GM18498 (cell line): ENCODE measurements at regions not wholly inside any gene's neighbourhood (a gene's known extent, or its start where the extent isn't known, plus 50 kb on each side); places are given as distances from the start of the nearest gene placed in this dataset.
"Not testable (repeated sequence)": the region's sequence is repeated elsewhere in the genome, so short reads cannot be mapped to it uniquely, and the experiment has no call there.

Experiments used
- ATAC-seq: cut with Tn5 transposase; IDR thresholded peaks from one replicate; pipeline ENCODE4 v1.9.1; 2021; ENCODE audit warnings: mild to moderate bottlenecking, moderate library complexity; ENCODE audit not compliant: unreplicated experiment

DNA sequence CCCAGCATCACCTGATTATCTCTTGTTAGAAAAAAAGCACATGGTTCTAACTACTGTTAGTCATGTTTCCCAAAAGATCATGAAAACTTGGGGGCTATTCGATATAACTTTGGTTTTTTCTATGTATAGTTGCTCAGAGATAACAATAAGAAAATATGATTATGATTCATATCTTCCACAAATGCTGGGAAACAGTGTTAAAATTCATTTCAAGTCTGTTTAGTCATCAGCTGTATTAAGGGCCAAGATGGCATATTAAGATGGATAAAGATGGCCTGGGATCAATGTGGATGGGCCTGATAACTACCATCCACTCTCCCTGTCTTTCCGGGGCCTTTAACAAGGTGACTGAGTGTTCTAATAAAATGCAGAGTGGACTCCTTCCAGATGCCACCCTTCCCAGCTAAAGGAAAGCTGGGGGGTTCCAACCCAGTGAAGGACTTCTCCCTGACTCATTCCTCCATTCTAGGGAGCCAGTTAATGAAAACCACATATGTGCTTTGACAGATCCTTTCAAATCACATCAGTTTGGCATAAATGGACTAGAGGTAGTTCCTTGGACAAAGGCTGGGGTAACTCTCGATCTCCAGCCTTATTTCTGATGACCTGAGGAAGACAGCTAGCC is 221.6 kb downstream of the VAPA start:
- ATAC-seq, result no peak

DNA sequence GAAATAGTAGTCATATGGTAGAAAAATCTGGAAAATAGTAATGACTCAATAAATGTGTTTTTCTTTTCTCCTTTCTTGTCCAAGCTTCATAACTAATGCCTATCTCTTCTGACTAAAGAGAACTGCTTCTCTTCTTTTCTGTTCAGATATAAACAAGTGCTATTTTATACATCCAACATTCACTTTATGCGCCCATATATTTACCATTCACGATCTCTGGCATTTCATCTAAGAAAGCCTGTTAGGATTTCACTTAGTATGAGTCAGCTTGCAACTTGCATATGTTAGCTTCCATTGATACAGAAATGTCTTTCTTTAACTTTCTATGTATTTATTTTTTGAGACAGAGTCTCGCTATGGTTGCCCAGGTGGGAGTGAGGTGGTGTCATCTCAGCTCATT is 224.9 kb downstream of the VAPA start:
- no peak for ATAC-seq

DNA sequence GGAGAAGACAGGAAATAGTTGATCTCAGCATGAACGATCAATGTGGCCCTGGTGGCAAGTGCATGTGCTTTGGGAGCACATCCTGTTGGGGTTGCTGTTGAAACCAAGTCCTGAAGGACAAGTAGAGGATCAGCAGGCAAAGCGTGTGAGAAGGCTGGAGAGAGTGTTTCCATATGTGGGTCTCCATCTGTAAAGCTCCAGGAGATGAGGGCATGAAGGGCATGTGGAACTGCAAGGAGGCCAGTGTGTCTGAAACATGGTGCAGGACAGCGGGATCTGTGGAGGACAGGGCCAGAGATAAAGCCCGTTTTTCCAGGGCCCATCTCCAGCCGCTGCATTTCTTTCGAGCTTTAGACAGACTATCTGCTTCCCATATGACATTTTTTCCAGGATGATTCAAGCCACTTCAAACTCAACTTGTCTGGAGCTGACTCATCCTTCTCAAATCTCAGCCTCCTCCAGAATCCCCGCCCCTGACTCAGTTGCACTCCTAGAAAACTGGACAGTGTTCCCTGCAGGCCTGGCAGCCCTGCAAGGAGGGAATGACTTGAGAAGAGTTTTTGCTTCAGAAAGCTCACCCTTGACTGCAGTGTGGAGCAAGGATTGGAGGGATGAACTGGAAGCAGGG is 226.1 kb downstream of the VAPA start:
- no peak for ATAC-seq

DNA sequence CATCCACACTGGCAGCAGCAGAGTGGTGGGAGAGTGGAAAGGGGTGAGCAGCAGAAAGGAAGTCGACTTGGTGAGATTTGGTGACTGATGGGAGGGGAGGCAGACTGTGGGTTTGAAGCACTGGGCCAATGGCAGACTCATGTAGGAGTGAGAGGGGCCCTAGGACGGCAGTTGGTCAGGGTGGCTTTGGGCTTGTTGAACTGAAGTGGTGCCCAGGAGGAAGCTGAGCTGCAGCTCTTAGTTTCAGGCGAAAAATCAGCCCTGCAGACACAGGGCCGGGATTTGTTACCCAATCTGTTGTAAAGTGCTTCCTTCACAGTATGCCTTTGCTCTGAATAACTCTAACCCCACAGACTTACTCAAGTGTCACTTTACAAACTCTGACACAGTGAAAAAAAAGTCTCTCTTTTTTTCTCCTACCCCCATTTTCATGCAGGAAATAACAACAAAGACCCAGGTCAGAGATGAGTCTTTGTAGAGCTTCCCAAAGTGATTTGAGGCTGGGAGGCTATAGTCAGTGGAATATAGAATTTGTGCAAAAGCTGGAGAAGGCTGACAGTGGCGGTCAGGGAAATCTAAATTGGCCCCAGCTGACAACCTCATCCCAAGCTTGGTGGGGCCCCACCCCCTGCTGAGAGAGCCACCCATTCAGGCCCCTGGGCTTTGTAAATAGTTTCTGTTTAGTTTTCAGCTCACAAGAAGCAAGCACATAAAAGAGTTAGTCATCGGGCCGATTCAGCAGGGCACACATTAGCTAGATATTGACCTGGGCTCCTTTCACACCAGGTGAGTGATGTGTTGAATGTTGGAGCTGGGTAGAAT is 226.9 kb downstream of the VAPA start:
- ATAC-seq, result no peak

DNA sequence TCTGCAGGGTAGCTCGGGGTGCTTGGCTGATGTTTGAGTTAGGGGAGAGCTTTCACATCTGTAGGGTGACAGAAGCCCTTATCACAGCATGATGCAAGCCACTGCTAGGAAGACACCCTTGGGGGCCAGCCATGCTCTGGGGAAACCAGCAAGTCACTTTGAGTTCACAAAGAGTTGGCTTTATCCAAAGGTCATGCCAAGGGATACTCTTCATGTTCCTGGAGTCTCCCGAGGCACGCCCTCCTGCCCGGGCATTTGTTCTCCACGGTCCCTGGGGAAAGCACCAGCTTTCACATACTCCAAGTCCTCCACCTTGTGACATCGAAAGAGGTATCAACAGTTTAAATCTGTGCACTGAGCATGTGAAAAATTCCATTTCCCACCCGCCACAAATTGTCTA is 227.7 kb downstream of the VAPA start:
- ATAC-seq, result no peak

DNA sequence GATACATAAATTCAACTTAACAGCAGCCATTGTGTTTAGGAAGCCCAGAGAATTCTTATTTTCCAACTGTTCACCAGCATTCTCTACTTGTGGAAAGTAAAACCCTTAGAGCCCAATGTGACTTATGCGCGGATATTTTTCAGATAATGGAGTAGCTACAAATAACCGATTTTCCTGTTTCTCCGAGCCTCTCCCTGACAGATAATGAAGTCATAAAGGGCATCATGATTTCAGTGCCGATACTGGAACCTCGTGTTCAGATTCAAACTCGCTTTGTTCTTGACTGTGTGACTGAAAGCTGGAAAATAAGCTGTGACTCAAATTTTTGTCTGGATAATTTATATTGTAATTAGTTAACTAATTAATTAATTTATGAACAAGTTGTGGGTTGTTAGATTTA is 228.2 kb downstream of the VAPA start:
- ATAC-seq, result no peak

DNA sequence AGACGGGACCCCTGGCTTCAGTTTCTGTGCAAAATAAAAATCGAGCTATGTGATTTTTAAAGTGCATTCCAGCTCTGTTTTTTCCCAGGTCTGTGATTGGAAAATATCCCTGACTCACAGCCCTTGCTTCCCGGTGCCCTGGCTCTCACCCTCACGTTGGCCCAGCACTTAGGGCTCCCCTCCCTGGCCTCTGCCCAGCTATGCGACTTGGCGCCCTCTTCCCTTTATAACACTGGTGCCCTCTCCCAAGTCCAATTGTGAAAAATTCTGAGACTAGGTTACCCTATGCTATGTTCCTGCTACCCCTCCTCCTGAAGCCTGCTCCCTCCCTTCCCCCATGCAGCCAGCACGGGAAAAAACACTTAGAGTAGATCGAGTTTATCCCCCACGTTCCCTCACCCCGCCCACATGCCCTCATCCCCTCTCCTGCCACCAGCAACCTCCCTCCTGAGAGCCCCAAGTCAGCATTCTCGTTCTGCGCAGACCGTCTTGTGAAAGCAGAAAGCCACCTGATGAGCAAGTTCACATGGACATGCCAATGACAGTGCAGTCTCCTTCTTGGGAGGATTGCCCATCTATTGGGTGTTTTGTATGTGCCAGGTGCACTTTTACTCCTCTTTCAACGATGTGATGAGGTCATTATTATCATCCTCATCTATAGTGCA is 228.8 kb downstream of the VAPA start:
- ATAC-seq, result no peak

DNA sequence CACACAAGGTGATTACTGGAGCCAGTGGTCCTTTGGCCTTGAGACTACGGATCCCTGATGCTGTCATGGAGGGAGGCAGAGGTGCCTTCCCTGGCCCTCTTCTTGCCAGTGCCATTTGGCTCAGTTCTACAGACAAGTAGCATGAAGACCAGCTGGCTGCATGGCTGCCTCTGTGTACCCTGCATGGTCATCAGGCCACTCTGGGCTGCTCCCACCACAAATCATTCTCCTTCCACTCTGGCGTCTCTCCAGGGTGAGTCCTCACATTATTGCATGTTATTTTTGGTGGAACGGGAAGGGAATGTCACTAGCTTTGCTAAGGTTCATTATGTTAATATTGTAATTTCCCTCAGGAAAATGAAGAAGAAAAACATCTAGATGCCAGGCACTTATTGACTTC is 229.8 kb downstream of the VAPA start:
- no peak for ATAC-seq

DNA sequence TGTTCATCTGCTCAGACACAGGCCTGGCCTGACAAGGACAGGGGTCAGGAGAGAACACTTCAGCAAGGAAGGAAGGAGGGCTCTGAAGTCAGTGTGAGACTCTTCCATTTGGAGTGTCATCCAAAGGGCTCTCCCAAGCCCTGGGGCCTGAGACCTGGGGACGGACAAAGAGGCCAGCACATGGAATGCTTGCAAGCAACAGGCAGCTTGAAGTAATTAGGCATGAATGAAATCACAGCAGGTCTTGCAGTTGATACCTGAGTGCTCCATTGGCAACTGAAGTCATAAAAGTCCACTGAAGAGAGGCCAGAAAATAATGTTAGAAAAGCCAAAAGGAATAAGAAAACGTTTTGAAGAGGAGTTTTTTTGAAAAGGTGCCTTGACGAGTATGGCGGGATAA is 231.7 kb downstream of the VAPA start:
- no peak for ATAC-seq

DNA sequence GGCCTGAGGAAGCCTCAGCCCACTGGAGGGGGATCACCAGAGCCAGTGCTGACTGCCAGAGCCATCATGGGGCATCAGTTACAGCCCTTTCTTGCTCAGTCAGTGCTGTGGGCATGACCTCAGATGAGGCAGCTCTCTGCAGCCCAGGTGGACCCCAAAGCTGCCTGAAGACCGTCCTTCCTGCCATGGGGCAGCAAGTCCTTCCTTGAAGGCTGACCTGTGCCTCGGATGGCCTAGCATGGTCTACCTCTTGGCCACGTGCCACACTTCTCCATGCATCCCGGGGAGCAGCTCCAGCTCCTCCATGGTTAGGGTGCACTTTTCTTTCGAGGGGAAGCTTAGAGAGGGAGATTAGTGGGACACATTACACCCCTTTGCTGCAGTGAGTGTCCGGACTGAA is 233.4 kb downstream of the VAPA start:
- ATAC-seq, result no peak

DNA sequence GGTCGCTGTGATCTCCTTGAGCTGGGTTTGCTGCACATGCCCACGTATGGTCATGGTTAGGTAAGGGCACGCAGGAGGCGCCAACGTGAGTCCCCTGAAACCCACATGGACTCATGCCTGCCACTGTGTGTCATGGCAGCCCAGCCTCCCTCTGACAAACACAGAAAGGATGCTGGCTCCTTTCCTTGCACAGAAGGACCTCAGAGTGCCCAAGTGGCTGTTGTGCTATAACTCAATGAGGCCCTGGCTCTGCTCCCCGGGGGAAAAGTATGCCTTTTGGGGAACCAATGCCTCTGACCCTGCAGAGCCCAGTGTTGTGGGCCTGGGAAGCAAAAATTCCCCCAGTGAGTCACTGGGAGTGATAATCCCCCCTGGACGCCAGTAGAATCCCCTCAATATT is 233.9 kb downstream of the VAPA start:
- ATAC-seq, result no peak

DNA sequence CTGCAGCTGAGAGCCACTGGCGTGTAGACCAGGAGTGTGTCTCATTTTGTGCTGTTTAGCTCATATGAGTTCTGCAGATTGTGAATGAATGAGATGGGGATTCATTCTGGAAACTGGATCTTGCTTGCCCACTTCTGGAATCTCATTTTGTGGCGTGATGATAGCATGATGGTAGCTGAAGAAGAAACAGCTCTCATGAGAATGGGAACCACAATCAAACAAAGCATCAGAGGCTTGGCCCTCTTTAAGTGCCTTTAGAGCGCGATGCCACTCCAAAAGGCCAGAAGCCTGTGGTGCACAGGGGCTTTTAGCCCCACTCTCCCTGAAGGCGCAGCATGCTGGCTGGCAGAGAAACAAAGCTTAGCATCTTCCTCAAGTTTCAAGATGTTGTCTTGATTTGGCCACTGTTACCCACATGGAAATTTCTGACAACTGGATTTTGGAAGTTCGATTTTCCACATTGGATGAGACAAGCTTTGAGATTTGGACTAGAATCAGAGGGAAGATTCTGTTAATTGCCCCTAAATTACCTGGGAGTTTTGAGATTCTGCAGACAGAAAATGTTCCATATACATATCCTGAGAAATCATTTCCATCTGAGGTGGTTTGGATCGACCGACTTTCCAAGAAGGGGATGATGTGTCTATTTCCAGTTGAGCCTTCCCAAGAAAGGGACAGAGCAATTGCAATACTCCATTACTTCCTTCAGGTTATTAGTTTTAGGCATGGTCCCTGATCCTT is 234.5 kb downstream of the VAPA start:
- no peak for ATAC-seq

DNA sequence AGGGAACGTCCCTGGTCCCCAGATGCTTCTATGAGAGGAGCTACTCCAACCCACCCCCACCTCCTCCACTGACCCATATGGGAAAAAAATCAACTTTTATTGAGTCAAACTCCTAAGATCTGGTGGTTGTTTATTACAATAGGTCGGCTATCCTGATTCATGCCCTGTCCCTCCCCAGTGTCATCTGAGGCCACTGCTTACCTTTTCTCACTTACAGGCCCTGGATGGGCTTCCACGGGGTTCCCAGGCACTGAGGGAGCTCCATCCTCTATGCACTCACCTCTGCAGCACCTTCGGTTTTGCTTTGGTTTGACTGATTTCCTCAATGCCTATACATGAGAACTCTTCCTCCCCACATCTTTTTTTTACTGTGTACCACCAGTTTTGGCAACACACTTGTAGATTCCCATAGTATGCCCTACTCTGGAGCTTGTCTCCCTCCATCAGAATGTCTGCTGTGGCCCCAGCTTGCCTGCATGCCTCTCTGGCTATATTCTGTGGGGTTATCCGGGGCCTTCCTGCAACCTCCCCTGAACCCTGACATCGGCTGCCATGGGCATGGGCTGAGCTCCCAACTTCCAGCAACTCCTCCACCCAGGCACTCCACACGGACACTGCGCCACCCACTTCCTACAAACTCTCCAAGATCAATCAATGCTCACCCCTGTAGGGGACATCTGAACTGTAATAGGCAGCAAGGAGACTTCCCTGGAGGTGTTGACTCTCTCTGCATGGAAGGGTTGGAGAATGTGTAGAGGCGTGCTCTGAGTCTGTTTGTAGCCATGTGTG is 236.1 kb downstream of the VAPA start:
- no peak for ATAC-seq

DNA sequence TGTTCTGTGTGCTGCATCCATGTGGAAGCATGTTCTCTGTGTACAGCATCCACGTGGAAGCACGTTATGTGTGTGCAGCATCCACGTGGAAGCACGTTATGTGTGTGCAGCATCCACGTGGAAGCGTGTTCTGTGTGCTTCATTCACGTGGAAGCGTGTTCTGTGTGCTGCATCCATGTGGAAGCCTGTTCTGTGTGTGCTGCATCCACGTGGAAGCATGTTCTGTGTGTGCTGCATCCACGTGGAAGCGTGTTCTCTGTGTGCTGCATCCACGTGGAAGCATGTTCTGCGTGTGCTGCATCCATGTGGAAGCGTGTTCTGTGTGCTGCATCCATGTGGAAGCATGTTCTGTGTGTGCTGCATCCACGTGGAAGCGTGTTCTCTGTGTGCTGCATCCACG is 236.8 kb downstream of the VAPA start:
- not testable (repeated sequence) for ATAC-seq

DNA sequence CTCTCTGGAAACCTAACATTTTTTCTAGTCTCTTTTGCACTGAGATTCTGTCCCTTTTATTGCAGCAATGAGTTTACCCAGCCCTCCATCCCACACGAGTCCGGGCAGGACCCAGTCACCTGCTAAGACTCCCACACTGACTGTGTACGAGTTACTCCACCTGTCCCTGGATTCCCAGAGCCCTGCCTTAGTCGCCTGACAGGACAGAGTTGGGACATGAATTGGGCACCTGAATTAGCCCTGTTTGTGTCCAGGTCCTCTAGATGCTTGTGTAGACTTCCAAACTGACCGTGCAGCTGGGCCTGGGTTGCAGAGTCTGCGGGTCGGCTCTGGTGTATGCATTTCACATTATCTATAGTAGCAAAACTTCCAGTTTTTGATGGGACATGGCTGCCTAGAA is 238.7 kb downstream of the VAPA start:
- ATAC-seq, result no peak

DNA sequence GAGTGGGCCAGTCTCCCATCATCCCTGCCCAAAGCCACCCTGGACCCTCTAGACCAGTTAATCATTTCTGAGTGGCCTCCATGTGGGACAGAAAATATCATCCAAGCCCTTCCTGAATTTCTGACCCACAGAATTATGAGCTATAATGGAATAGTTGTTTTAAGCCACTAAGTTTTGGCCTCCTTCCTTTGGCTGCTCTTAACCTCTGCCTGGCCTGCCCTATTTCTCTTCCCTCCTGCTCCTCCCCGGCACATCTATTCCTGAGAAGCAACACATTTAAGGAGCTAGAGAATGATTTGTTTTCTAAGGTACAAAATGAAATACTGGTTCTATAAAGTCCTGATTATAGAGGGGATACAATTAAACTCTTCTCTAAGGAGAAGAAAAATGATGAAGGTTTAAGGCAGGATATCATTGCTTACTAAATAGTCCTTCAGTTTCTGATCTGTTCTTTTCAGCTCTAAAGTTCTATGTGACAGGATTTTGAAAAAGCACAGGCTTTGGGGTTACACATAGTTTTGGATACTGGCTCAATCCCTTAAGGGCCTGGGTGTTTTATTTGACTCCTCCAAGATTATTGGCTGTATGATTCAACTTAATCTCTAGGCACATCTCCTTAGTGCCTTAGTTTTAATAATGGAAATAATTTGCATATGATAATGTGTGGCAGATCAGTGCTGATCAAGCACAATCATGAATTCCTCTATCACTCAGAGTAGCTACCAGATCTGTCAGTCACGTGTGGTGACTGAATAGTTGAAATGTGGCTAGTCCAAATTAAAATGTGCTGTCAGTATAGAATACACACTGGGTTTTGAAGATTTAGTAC is 240.3 kb downstream of the VAPA start:
- ATAC-seq, result no peak

DNA sequence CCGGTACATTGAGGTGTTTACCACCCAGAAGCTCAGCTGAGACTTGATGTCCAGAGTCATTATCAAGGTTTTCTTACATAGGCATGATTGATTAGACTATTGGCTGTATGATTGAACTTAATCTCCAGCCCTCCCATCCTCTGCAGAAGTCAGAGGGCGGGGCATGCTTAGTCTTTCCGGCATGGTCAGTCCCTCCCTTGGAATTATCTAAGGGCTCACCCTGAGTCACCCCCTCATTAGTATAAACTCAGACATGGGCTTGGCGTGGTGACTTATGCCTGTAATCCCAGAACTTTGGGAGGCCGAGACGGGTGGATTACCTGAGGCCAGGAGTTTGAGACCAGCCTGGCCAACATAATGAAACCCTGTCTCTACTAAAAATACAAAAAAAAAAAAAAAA is 243.9 kb downstream of the VAPA start:
- no peak for ATAC-seq

DNA sequence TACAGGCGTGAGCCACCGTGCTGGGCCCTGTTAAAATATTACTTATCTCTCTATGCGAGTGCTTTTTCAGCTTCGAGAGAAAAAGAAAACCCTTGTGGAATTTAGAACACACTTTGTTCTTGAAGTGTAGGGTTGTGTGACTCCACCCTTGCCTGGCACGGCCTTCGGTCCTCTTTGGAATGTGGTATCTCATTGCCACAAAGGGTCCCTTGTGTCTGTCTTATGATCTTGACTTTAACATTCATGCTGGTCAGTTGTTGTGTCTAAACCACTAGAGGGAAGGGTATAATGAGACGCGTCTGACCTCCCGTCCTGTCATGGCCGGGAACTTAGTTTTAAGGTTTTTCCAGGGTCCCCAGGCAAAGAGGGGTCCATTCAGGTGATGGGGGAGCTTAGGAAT is 246.4 kb downstream of the VAPA start:
- ATAC-seq, result no peak

DNA sequence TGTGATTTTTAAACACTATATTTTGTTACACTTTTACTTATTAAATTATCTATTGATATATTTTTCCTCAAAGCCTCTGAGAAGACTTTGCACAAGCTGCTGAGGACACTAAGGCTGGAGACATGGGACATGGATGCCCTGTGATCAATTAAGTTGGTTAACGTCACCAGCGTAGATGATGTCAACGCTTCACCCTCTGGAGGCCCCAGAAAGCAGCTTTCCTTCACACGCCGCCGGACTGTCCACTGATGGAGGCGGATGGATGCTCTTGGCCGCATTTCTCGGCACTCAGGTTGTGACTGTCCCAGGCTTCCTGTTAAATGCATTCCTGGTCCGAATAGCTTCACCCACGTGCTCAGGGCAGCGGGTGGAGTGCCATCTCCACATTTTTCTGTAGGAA is 247.5 kb downstream of the VAPA start:
- no peak for ATAC-seq
